Transverse colon (tissue), 4 donors: ENCODE measurements at regions not wholly inside any gene's neighbourhood (a gene's known extent, or its start where the extent isn't known, plus 50 kb on each side); places are given as distances from the start of the nearest gene placed in this dataset.

ENCODE experiments used
- DNase-seq: peaks from one replicate; pipeline ENCODE4 v3.0.0-alpha.2; 2019
- H3K27ac ChIP-seq, 4 donors: fragments of 200-600 bp; sonication (generic); 2 replicates each; pipeline ENCODE4 v1.5.1; 2016 to 2018; ENCODE audit warnings: inconsistent platforms in 4 of 4
- H3K27me3 ChIP-seq: fragments of 200-600 bp; sonication (generic); 2 replicates; pipeline ENCODE4 v1.5.1; 2017; ENCODE audit warnings: inconsistent platforms
- H3K36me3 ChIP-seq, 4 donors: fragments of 200-600 bp; sonication (generic); 2 replicates each; pipeline ENCODE4 v1.5.1; 2017 to 2019; ENCODE audit warnings: inconsistent platforms in 4 of 4
- H3K4me1 ChIP-seq, 4 donors: fragments of 200-600 bp; sonication (generic); 2 replicates each; pipeline ENCODE4 v1.5.1; 2017 to 2020; ENCODE audit warnings: inconsistent platforms in 4 of 4
- H3K4me3 ChIP-seq, 4 donors: fragments of 200-600 bp; sonication (generic); 1 replicate in 1 of 4; 2 replicates in 3 of 4; pipeline versions ENCODE4 v1.5.1 to v1.6.1; 2017 to 2019; ENCODE audit warnings: inconsistent platforms in 4 of 4
- H3K9me3 ChIP-seq, 2 donors: fragments of 200-600 bp; sonication (generic); 2 replicates each; pipeline ENCODE4 v1.5.1; 2017 to 2019; ENCODE audit warnings: inconsistent platforms in 2 of 2
- CTCF ChIP-seq, 5 experiments: fragments of 200-600 bp in 3 of 5; fragments of 450-650 bp in 2 of 5; sonication (generic) in 3 of 5; IDR thresholded peaks; 1 replicate in 2 of 5; 2 replicates in 3 of 5; pipeline ENCODE4 v1.5.1; 2016 to 2017; ENCODE audit warnings: antibody characterized with exemption in 5 of 5, inconsistent platforms in 3 of 5, mild to moderate bottlenecking in 2 of 5, moderate library complexity in 1 of 5
- EP300 ChIP-seq: sonication (generic); formaldehyde crosslinking; IDR thresholded peaks from one replicate; pipeline ENCODE4 v1.6.1; 2017; ENCODE audit warnings: antibody characterized with exemption, low read depth
- POLR2A ChIP-seq: fragments of 450-650 bp; IDR thresholded peaks from one replicate; pipeline ENCODE4 v1.6.1; 2016; ENCODE audit warnings: antibody characterized with exemption, mild to moderate bottlenecking, moderate library complexity
- POLR2AphosphoS5 ChIP-seq, 3 donors: sonication (generic); formaldehyde crosslinking; IDR thresholded peaks; one replicate each; pipeline ENCODE4 v1.6.1; 2016; ENCODE audit warnings: antibody characterized with exemption in 3 of 3
- WGBS, 2 donors: methylation state at CpG; one replicate each; pipeline ENCODE4 v1.1.5; 2018; ENCODE audit warnings: low coverage in 1 of 2; 5-methylcytosine and 5-hydroxymethylcytosine counted together
- in situ Hi-C, 4 donors: fragments of 200-750 bp; cut with MboI; loops; one replicate each; pipeline versions ENCODE4 v1.15.0 to v1.15.1; 2017; ENCODE audit warnings: low sequenced_read_pairs in 3 of 4, low pct_ligation_motif_present in 1 of 4, low pct_unique_long_range_greater_than_20kb in 1 of 4
- intact Hi-C: fragments of 100-400 bp; cut with DNase I; formaldehyde crosslinking; loops from one replicate; pipeline ENCODE4 v1.15.1; 2023; ENCODE audit warnings: low total_unique reads

GRCh38 chr10:108000365-108000764 lies 835.9 kb upstream of the SORCS1 start:
- intact Hi-C loops = no loop called here
- no peak for DNase-seq
- Histone ChIP-seq H3K27me3 (no peaks in the 10 kb centered on the region), H3K4me3 (no peak overlapping the region), H3K27ac (no peak overlapping the region), H3K9me3 (no peaks in the 10 kb centered on the region), H3K36me3 (no peaks in the 10 kb centered on the region), H3K4me1 (no peaks in the 10 kb centered on the region)
- in situ Hi-C loops = no loop called here
- TF ChIP-seq POLR2AphosphoS5 (IDR thresholded peaks at IDR 0.05) = no peak
- TF ChIP-seq CTCF (IDR thresholded peaks at IDR 0.05) = no peak
- 71 to 100% methylated on average over 1 of the region's 1 CpG for WGBS, 2 donors

- no peaks in the 10 kb centered on the region for H3K27me3 ChIP-seq
- 66 to 71% methylated on average over 3 of the region's 3 CpGs for WGBS, 2 donors
- no peak overlapping the region for H3K27ac ChIP-seq
- no peak for DNase-seq
- H3K36me3 ChIP-seq = no peaks in the 10 kb centered on the region
- H3K4me3 ChIP-seq = no peak overlapping the region
- in situ Hi-C loops (no loop called here), intact Hi-C loops (no loop called here)
- H3K4me1 ChIP-seq = no peaks in the 10 kb centered on the region
- no peaks in the 10 kb centered on the region for H3K9me3 ChIP-seq
- no peak for TF ChIP-seq EP300
- TF ChIP-seq CTCF (IDR thresholded peaks at IDR 0.05) = no peak
- no peak for TF ChIP-seq POLR2A
- no peak for TF ChIP-seq POLR2AphosphoS5 (IDR thresholded peaks at IDR 0.05)
Observed at GRCh38 chr10:107994621-107995270, 830.2 kb upstream of the SORCS1 start.

GRCh38 chr10:107986571-107986970 lies 822.1 kb upstream of the SORCS1 start:
- no peak for TF ChIP-seq CTCF (IDR thresholded peaks at IDR 0.05)
- no peak for TF ChIP-seq EP300
- no peak for TF ChIP-seq POLR2AphosphoS5 (IDR thresholded peaks at IDR 0.05)
- no peak for TF ChIP-seq POLR2A
- H3K4me3 ChIP-seq = no peak overlapping the region
- intact Hi-C loops = no loop called here
- H3K27me3 ChIP-seq = no peaks in the 10 kb centered on the region
- H3K27ac ChIP-seq = no peak overlapping the region
- no peak for DNase-seq
- 67 to 88% methylated on average over 4 of the region's 4 CpGs for WGBS, 2 donors
- H3K9me3 ChIP-seq = no peaks in the 10 kb centered on the region
- in situ Hi-C loops = no loop called here
- no peaks in the 10 kb centered on the region for H3K36me3 ChIP-seq
- no peaks in the 10 kb centered on the region for H3K4me1 ChIP-seq

GRCh38 chr10:107984581-107984980 lies 820.1 kb upstream of the SORCS1 start:
- Histone ChIP-seq H3K36me3 (no peaks in the 10 kb centered on the region), H3K27me3 (no peaks in the 10 kb centered on the region), H3K4me1 (no peaks in the 10 kb centered on the region), H3K4me3 (no peak overlapping the region), H3K9me3 (no peaks in the 10 kb centered on the region), H3K27ac (no peak overlapping the region)
- no peak for DNase-seq
- TF ChIP-seq CTCF (IDR thresholded peaks at IDR 0.05) (no peak), POLR2A (no peak), EP300 (no peak), POLR2AphosphoS5 (IDR thresholded peaks at IDR 0.05) (no peak)
- intact Hi-C loops (no loop called here), in situ Hi-C loops (no loop called here)
- 82 to 90% methylated on average over 3 of the region's 3 CpGs for WGBS, 2 donors
